ENCODE measurements at regions not wholly inside any gene's neighbourhood (a gene's known extent, or its start where the extent isn't known, plus 50 kb on each side); places are given as distances from the start of the nearest gene placed in this dataset.
A peak's percentile ranks its signal among the peaks of the same experiment; 100 is the strongest.

DNA sequence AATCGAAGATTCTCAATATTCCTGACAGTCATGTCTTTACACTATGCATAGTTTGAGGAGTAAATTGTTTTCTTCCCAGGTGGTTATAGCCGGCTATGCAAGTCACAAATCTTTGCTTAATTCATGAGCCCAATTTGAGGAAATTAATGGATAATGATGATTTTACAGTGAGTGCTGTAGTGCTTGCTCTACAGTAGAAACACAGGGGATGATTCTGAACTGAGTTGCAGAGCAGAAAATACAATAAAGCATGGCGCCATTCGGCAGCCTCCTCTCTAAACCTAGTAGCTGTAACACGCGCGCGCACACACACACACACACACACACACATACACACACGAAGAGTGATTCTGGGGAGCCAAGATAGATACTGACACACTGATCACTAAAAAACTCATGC lies 181.7 kb upstream of the DPH6 start:
- H3K9me3 Mint-ChIP-seq = no peaks in the 10 kb centered on the region
- H3K4me1 Mint-ChIP-seq (ENCODE audit: low read depth) = no peaks in the 10 kb centered on the region
- intact Hi-C loops (cut with micrococcal nuclease) = no loop called here
- no peak overlapping the region for H3K27ac Mint-ChIP-seq
- no peak overlapping the region for H3K4me3 Mint-ChIP-seq
- DNase-seq (ENCODE audit: low spot score) = no peak
- H3K27me3 Mint-ChIP-seq (ENCODE audit: insufficient read depth) = peaks cover 3% of the 10 kb centered on the region
- no peaks in the 10 kb centered on the region for H3K36me3 Mint-ChIP-seq (ENCODE audit: low read depth)

DNA sequence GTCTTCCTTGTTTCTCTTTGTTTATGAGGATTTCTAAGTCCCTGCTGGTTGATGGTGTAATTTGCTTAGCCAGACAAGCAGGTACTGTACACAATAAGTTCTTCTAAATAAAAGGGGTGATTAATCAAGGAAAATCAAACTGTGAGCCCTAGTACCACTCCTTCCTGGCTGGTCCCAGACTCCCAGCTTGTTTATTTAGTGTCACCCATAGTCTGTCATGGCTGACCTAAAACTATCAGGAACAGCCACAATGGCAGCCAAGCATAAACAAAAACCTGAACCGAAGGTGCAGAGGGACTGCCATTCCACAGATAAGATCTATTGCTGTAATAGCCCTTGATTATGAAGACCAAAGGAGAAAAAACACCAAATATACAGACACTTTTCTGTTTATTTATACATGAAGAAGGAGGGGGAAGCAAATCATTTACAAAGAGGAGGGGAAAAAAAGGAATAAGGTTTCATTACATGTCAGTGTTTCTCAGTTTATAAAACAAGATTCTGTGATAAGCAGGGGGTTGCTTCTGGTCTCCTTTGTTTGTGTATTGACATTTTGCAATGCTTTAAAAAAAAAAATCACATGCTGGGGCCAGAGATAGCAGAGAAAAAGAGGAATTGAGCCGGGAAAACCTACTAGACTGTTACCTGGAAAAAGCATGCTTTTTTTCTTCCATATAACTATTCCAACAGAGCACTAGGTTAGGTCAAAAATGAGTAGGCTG lies 182.4 kb upstream of the DPH6 start:
- H3K27me3 Mint-ChIP-seq (ENCODE audit: insufficient read depth) = peaks cover 3% of the 10 kb centered on the region
- no peaks in the 10 kb centered on the region for H3K4me1 Mint-ChIP-seq (ENCODE audit: low read depth)
- intact Hi-C loops (cut with micrococcal nuclease) = no loop called here
- H3K4me3 Mint-ChIP-seq = no peak overlapping the region
- no peaks in the 10 kb centered on the region for H3K36me3 Mint-ChIP-seq (ENCODE audit: low read depth)
- no peak overlapping the region for H3K27ac Mint-ChIP-seq
- no peaks in the 10 kb centered on the region for H3K9me3 Mint-ChIP-seq
- DNase-seq (ENCODE audit: low spot score) = no peak

DNA sequence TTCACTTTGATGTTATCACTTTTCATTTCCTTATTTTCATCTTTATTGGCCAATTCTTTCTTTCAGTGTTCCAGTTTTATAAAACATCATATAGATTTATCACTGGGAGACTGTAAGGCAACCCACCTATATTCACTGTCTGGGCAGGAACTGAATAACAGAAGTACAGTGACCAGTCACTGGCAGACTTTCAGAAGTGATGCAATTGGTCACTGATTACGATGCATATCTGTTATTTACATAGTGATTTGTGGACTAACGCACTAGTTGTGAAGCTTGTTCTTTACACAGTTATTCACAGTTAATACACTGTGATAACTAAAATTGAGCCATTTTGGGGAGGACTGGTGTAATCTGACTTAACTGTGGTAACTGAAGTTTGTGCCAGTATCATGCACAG lies 190.2 kb upstream of the DPH6 start:
- Mint-ChIP-seq H3K36me3 (ENCODE audit: low read depth) (no peaks in the 10 kb centered on the region), H3K27me3 (ENCODE audit: insufficient read depth) (peaks cover 3% of the 10 kb centered on the region), H3K4me3 (no peak overlapping the region), H3K9me3 (no peaks in the 10 kb centered on the region), H3K4me1 (ENCODE audit: low read depth) (no peaks in the 10 kb centered on the region), H3K27ac (no peak overlapping the region)
- intact Hi-C loops (cut with micrococcal nuclease) = no loop called here
- DNase-seq (ENCODE audit: low spot score) = no peak

DNA sequence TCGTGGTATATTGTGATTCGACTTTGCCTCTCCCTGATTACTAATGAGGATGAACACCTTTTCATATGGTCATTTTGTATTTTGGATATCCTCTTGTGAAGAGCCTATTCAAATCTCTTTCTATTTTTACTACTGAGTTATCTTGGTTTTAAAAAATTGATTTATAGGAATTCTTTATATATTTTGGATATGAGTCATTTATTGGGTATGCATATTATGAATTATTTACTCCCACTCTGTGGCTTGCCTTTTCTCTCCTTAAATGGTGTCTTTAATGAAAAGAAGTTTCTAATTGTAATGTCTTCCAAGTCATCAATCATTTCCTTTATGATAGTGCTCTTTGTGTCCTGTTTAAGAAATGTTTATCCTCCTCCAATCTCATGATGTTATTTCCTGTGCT lies 191.5 kb upstream of the DPH6 start:
- Mint-ChIP-seq H3K4me3 (no peak overlapping the region), H3K27me3 (ENCODE audit: insufficient read depth) (no peaks in the 10 kb centered on the region), H3K9me3 (peaks cover 1% of the 10 kb centered on the region), H3K36me3 (ENCODE audit: low read depth) (no peaks in the 10 kb centered on the region), H3K4me1 (ENCODE audit: low read depth) (no peaks in the 10 kb centered on the region), H3K27ac (no peak overlapping the region)
- intact Hi-C loops (cut with micrococcal nuclease) = no loop called here
- no peak for DNase-seq (ENCODE audit: low spot score)

DNA sequence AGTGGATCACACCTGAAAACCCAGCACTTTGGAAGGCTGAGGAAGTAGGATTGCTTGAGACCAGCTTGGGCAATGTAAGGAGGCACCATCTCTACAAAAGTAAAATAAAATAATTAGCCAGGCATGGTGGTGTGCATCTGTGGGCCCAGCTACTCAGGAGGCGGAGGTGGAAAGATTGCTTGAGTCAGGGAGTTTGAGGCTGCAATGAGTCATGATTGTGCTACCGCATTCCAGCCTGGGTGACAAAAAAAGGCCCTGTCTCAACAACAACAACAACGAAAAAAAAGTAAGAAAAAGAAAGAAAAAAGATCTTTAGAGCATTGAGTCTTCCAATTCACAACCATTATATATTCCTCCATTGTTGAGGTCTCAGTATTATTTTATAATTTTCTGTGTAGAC lies 192.4 kb upstream of the DPH6 start:
- Mint-ChIP-seq H3K27ac (no peak overlapping the region), H3K36me3 (ENCODE audit: low read depth) (peaks cover 2% of the 10 kb centered on the region), H3K4me3 (no peak overlapping the region), H3K4me1 (ENCODE audit: low read depth) (no peaks in the 10 kb centered on the region), H3K9me3 (peaks cover 8% of the 10 kb centered on the region), H3K27me3 (ENCODE audit: insufficient read depth) (no peaks in the 10 kb centered on the region)
- intact Hi-C loops (cut with micrococcal nuclease) = no loop called here
- no peak for DNase-seq (ENCODE audit: low spot score)

DNA sequence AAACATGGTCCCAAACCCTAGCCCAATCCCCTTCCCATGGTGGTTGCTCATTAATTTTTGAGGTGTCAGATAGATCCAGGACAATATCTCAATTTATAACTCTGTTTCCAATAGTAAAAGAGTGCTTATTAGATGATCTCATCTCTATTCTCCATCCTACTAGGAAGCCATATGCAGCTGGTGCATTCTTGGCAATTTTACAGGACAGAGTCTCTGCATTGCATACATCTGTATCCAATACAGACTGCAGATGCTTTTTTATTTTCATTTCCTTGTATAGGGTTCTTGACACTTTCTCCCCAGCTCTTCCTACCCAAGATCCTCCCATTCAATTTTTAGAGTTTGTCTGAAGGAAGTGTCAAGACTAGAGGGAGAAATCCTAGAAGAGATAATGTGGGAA lies 194.8 kb upstream of the DPH6 start:
- no peak overlapping the region for H3K27ac Mint-ChIP-seq
- DNase-seq (ENCODE audit: low spot score) = no peak
- no peak overlapping the region for H3K4me3 Mint-ChIP-seq
- no peaks in the 10 kb centered on the region for H3K4me1 Mint-ChIP-seq (ENCODE audit: low read depth)
- intact Hi-C loops (cut with micrococcal nuclease) = no loop called here
- peaks cover 8% of the 10 kb centered on the region for H3K9me3 Mint-ChIP-seq
- H3K27me3 Mint-ChIP-seq (ENCODE audit: insufficient read depth) = no peaks in the 10 kb centered on the region
- peaks cover 2% of the 10 kb centered on the region for H3K36me3 Mint-ChIP-seq (ENCODE audit: low read depth)

DNA sequence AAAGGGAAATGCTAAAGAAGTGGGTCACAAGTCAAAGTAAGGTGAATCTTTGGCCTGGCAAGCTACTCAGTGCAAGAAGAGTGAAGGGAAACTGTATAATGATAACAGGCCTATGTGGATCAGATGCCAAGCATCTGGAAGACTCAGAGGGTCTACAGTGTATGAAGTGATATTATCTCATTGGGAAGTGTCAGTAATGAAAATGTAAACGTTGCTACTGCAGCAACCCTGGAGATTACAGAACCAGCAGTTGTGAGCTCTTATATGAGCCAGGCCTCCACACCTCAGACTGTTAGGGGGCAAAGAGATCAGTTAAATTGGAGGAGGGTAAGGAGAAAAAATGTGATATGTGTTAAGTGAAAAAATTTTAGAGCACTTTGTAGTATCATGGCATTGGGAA lies 195.4 kb upstream of the DPH6 start:
- Mint-ChIP-seq H3K36me3 (ENCODE audit: low read depth) (peaks cover 2% of the 10 kb centered on the region), H3K27ac (no peak overlapping the region), H3K9me3 (peaks cover 8% of the 10 kb centered on the region), H3K4me1 (ENCODE audit: low read depth) (no peaks in the 10 kb centered on the region), H3K4me3 (no peak overlapping the region), H3K27me3 (ENCODE audit: insufficient read depth) (no peaks in the 10 kb centered on the region)
- intact Hi-C loops (cut with micrococcal nuclease) = no loop called here
- DNase-seq (ENCODE audit: low spot score) = no peak

DNA sequence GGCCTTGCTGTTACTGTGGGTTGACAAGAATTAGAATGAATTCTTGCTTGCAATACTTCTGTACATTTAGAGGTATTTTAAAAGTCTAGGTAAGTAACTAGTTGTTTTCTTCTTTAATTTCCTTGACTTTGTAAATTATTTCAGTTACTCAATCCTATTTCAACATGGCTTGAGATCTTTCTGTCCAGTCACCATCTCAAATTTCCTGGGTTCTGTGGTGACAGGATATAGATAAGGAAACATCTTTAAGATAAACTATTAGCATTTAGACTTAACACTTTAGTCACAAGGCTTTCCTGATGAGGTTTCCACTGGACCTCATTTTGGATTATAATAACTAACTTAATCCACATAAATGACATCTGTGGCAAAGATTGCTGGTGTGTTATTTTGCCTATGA lies 195.9 kb upstream of the DPH6 start:
- Mint-ChIP-seq H3K4me3 (no peak overlapping the region), H3K27me3 (ENCODE audit: insufficient read depth) (no peaks in the 10 kb centered on the region), H3K4me1 (ENCODE audit: low read depth) (no peaks in the 10 kb centered on the region), H3K27ac (no peak overlapping the region), H3K9me3 (peaks cover 8% of the 10 kb centered on the region), H3K36me3 (ENCODE audit: low read depth) (peaks cover 2% of the 10 kb centered on the region)
- no peak for DNase-seq (ENCODE audit: low spot score)
- intact Hi-C loops (cut with micrococcal nuclease) = no loop called here

DNA sequence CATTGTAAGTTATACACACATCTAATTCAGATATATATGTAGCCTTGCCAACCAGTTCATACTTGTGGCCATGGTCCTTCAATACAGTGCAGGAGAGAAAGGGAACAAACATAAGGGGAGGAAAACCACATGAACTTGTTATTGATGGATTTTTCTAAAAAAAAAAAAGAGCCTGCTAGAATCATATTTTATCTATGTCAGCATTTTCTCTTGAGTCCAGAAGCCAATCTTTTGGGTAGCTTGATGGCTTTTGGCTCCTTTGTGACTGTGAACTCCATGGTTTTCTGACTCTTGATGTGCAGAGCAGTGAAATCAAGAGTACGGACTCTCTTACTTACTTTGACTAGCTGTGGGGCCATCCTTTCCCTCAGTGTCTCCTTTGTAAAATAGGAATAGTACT lies 197.4 kb upstream of the DPH6 start:
- H3K4me3 Mint-ChIP-seq = no peak overlapping the region

DNA sequence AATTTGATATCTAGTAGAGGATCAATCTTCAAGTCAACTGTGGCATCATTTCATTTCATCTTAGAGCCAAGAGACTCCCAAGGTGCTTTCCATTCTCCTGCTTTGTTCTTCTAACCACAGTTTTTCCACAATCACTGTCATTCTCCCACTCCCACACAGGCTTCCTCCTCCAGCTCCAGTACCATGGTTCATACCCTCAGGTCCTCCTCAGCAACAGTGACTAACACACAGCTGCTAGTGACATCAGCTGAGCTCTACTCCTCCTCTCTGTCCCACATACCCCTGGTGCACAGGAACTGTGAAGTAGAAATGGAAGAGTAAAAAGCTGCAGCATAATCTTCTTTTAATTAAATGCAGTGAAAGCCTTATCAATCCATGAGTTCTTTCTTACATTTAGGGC lies 200.2 kb upstream of the DPH6 start:
- Mint-ChIP-seq H3K9me3 (peaks cover 8% of the 10 kb centered on the region), H3K27me3 (ENCODE audit: insufficient read depth) (peaks cover 2% of the 10 kb centered on the region), H3K36me3 (ENCODE audit: low read depth) (peaks cover 2% of the 10 kb centered on the region), H3K27ac (no peak overlapping the region), H3K4me3 (no peak overlapping the region), H3K4me1 (ENCODE audit: low read depth) (no peaks in the 10 kb centered on the region)
- intact Hi-C loops (cut with micrococcal nuclease) = no loop called here
- DNase-seq (ENCODE audit: low spot score) = no peak

More for the DNA sequence above, 197.4 kb upstream of the DPH6 start:
- Mint-ChIP-seq H3K36me3 (ENCODE audit: low read depth) (peaks cover 2% of the 10 kb centered on the region), H3K27ac (no peak overlapping the region), H3K27me3 (ENCODE audit: insufficient read depth) (peaks cover 2% of the 10 kb centered on the region), H3K4me1 (ENCODE audit: low read depth) (no peaks in the 10 kb centered on the region), H3K9me3 (peaks cover 8% of the 10 kb centered on the region)
- no peak for DNase-seq (ENCODE audit: low spot score)
- intact Hi-C loops (cut with micrococcal nuclease) = no loop called here

DNA sequence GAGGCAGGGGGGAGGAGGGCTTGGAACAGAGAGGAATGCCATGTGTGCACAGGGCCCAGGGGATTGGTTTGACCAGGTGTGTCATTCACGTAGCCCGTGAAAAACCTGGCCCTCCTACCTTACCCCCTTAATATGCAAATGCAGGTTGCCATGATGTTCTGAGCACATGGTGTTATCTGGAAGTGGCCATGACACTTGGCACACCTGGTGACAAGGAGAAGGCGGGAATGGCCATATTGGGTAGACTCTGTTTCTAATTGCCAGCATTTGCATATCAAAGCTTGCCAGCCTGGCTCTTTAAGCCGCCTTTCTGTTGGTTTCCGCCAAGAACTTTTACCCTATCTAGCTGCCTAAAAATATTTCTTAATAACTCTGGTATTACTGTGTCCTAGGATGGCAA lies 202.1 kb upstream of the DPH6 start:
- H3K27me3 Mint-ChIP-seq (ENCODE audit: insufficient read depth) = peaks cover 2% of the 10 kb centered on the region
- H3K4me1 Mint-ChIP-seq (ENCODE audit: low read depth) = no peaks in the 10 kb centered on the region
- no peak overlapping the region for H3K4me3 Mint-ChIP-seq
- DNase-seq (ENCODE audit: low spot score) = no peak
- peaks cover 1% of the 10 kb centered on the region for H3K36me3 Mint-ChIP-seq (ENCODE audit: low read depth)
- H3K27ac Mint-ChIP-seq = no peak overlapping the region
- intact Hi-C loops (cut with micrococcal nuclease) = no loop called here
- peaks cover 1% of the 10 kb centered on the region for H3K9me3 Mint-ChIP-seq

DNA sequence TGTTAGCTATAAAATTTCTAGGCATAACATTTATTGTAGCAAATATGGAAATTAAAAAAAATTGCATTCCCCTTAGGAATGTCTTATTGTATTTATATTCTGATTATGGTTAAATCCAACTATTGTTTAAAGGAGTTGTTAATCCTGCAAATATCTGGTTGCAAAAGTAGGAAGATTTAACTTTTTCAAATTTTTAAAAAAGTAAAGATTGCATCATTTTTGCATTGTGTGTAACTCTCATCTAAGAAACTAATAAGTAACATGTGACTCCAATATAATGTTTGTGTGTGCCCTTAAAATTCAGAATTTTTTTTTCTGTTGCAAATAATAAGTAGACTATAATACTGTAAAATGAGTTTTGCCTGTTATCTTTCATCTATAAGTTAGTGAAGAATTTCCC lies 204.1 kb upstream of the DPH6 start:
- DNase-seq (ENCODE audit: low spot score) = no peak
- Mint-ChIP-seq H3K9me3 (no peaks in the 10 kb centered on the region), H3K27ac (no peak overlapping the region), H3K27me3 (ENCODE audit: insufficient read depth) (peaks cover 2% of the 10 kb centered on the region), H3K36me3 (ENCODE audit: low read depth) (no peaks in the 10 kb centered on the region), H3K4me1 (ENCODE audit: low read depth) (no peaks in the 10 kb centered on the region), H3K4me3 (no peak overlapping the region)
- intact Hi-C loops (cut with micrococcal nuclease) = no loop called here

DNA sequence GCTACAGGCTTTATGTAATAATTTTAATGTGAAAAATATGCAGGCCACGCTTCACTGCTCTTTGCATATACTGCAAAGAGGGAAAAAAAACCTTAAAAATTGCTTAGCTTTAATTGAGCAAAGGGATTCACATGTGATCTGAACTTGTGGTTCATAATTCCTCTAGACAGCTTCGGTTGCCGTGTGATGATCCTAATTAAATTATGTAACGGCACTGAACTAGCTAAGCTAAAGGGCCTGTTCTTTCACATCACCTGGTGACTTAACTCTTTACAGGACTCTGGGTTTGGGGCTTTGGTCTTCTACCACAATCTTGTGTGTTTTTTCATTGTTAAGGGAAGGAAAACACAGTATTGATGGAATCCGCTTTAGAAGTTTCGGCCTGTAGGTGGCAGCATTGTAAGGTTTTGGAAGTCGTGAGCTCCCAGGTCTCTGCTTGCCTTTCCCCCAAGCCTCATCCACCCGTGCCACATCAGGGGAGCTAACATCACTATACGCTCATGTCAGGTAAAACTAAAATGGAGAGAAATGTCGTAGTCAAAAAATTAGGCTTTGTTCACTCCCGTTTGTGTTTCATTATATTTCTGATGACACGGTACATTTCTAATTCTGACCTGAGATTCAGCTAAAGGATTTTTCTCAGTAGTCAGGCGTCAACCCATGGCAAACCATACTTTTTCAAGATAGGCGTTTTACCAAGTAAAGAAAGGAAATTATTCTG lies 205.6 kb upstream of the DPH6 start:
- Mint-ChIP-seq H3K27ac (no peak overlapping the region), H3K9me3 (no peaks in the 10 kb centered on the region), H3K4me1 (ENCODE audit: low read depth) (no peaks in the 10 kb centered on the region), H3K36me3 (ENCODE audit: low read depth) (no peaks in the 10 kb centered on the region), H3K27me3 (ENCODE audit: insufficient read depth) (peaks cover 2% of the 10 kb centered on the region), H3K4me3 (no peak overlapping the region)
- peak; percentile 6 for DNase-seq (ENCODE audit: low spot score)
- intact Hi-C loops (cut with micrococcal nuclease) = loop anchor here (1.0 kb wide), 1 partner anchor 232 kb away; no protein-coding TSS in a partner anchor

DNA sequence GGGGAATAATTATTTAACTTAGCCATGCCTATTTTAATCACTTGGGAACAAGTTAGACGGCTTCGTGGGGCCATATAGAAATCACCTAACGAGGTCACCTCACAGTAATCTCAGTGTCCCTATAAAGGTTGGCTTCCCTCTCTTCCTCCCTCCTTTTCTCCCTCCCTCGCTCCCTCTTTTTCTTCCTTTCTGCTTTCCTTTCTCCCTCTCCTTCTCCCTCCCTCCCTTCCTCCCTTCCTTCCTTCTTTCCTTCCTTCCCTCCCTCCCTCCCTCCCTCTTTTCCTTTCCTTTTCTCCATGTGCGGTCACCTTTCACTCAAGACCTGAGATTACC lies 206.1 kb upstream of the DPH6 start:
- no peak overlapping the region for H3K27ac Mint-ChIP-seq
- no peaks in the 10 kb centered on the region for H3K36me3 Mint-ChIP-seq (ENCODE audit: low read depth)
- H3K27me3 Mint-ChIP-seq (ENCODE audit: insufficient read depth) = peaks cover 4% of the 10 kb centered on the region
- intact Hi-C loops (cut with micrococcal nuclease) = no loop called here
- no peak overlapping the region for H3K4me3 Mint-ChIP-seq
- H3K9me3 Mint-ChIP-seq = no peaks in the 10 kb centered on the region
- no peaks in the 10 kb centered on the region for H3K4me1 Mint-ChIP-seq (ENCODE audit: low read depth)
- no peak for DNase-seq (ENCODE audit: low spot score)

Data from activated T-helper 1 cell treated with anti-CD3 and anti-CD28 coated beads, Interleukin-12 subunit alpha, Interleukin-12 subunit beta, Interleukin-2, Interleukin-4 antibody, amounts not matched to agents 30 ng/mL and 10 ng/mL and 1 ng/mL, durations not matched to agents 14 hours and 24 hours and 36 hours (primary cell).